ENCODE measurements at regions not wholly inside any gene's neighbourhood (a gene's known extent, or its start where the extent isn't known, plus 50 kb on each side); places are given as distances from the start of the nearest gene placed in this dataset.
"Not testable (repeated sequence)": the region's sequence is repeated elsewhere in the genome, so short reads cannot be mapped to it uniquely, and the experiment has no call there.

GRCh38 chr17:16859515-16859914 is 112.4 kb downstream of the TNFRSF13B start:
- intact Hi-C loops (cut with DNase I); H3K27me3 ChIP-seq; H3K27ac ChIP-seq; H3K4me1 ChIP-seq; DNase-seq; H3K9me3 ChIP-seq; H3K36me3 ChIP-seq; H3K4me3 ChIP-seq; ATAC-seq: not testable (repeated sequence)

GRCh38 chr17:16857746-16858145 is 114.2 kb downstream of the TNFRSF13B start:
- H3K9me3 ChIP-seq; H3K27me3 ChIP-seq; H3K27ac ChIP-seq; H3K4me3 ChIP-seq; H3K36me3 ChIP-seq; DNase-seq; intact Hi-C loops (cut with DNase I); H3K4me1 ChIP-seq; ATAC-seq: not testable (repeated sequence)

- H3K27me3 ChIP-seq; H3K9me3 ChIP-seq; ATAC-seq; H3K27ac ChIP-seq; DNase-seq; intact Hi-C loops (cut with DNase I); H3K4me1 ChIP-seq; H3K36me3 ChIP-seq; H3K4me3 ChIP-seq: not testable (repeated sequence)
These were observed 115.1 kb downstream of the TNFRSF13B start for GRCh38 chr17:16856846-16857245.

- H3K4me3 ChIP-seq; H3K27me3 ChIP-seq; H3K36me3 ChIP-seq; H3K27ac ChIP-seq; intact Hi-C loops (cut with DNase I); ATAC-seq; H3K4me1 ChIP-seq; H3K9me3 ChIP-seq; DNase-seq: not testable (repeated sequence)
These were observed 115.7 kb downstream of the TNFRSF13B start for GRCh38 chr17:16856171-16856570.

GRCh38 chr17:16854636-16855035 is 117.3 kb downstream of the TNFRSF13B start:
- H3K27ac ChIP-seq; H3K36me3 ChIP-seq; H3K9me3 ChIP-seq; H3K27me3 ChIP-seq; intact Hi-C loops (cut with DNase I); H3K4me1 ChIP-seq; DNase-seq; H3K4me3 ChIP-seq; ATAC-seq: not testable (repeated sequence)

GRCh38 chr17:16853661-16854320 is 118.1 kb downstream of the TNFRSF13B start:
- intact Hi-C loops (cut with DNase I): no loop called here
- Histone ChIP-seq H3K27ac (no peak overlapping the region), H3K9me3 (no peaks in the 10 kb centered on the region), H3K36me3 (no peaks in the 10 kb centered on the region), H3K4me3 (no peak overlapping the region), H3K4me1 (no peaks in the 10 kb centered on the region), H3K27me3 (no peaks in the 10 kb centered on the region)
- ATAC-seq (no peak), DNase-seq (no peak)
- TF ChIP-seq CTCF (IDR thresholded peaks at IDR 0.05): no peak

GRCh38 chr17:16849861-16850260 is 122.1 kb downstream of the TNFRSF13B start:
- H3K36me3 ChIP-seq; H3K27ac ChIP-seq; H3K9me3 ChIP-seq; H3K27me3 ChIP-seq; H3K4me3 ChIP-seq; H3K4me1 ChIP-seq; intact Hi-C loops (cut with DNase I); ATAC-seq: not testable (repeated sequence)
- peak; percentile 21 for DNase-seq

GRCh38 chr17:16848997-16849396 is 122.9 kb downstream of the TNFRSF13B start:
- H3K4me3 ChIP-seq; H3K9me3 ChIP-seq; H3K27ac ChIP-seq; H3K4me1 ChIP-seq; intact Hi-C loops (cut with DNase I); H3K27me3 ChIP-seq; H3K36me3 ChIP-seq; ATAC-seq: not testable (repeated sequence)
- peak; percentile 50 for DNase-seq

GRCh38 chr17:16845098-16845497 is 126.8 kb downstream of the TNFRSF13B start:
- peak; percentile 19 for DNase-seq
- intact Hi-C loops (cut with DNase I); H3K9me3 ChIP-seq; H3K27ac ChIP-seq; H3K4me3 ChIP-seq; H3K27me3 ChIP-seq; ATAC-seq; H3K4me1 ChIP-seq; H3K36me3 ChIP-seq: not testable (repeated sequence)

- not testable (repeated sequence) for DNase-seq, H3K27ac ChIP-seq
These were observed 127.2 kb downstream of the TNFRSF13B start for GRCh38 chr17:16844669-16845068.

GRCh38 chr17:16843511-16843910 is 128.4 kb downstream of the TNFRSF13B start:
- H3K36me3 ChIP-seq; intact Hi-C loops (cut with DNase I); H3K27ac ChIP-seq; H3K4me1 ChIP-seq; ATAC-seq; H3K4me3 ChIP-seq; H3K27me3 ChIP-seq; H3K9me3 ChIP-seq: not testable (repeated sequence)
- DNase-seq: peak; percentile 40

More at GRCh38 chr17:16844669-16845068, 127.2 kb downstream of the TNFRSF13B start:
- H3K9me3 ChIP-seq; ATAC-seq; H3K4me1 ChIP-seq; intact Hi-C loops (cut with DNase I); H3K27me3 ChIP-seq; H3K4me3 ChIP-seq; H3K36me3 ChIP-seq: not testable (repeated sequence)

GRCh38 chr17:16842346-16842745 is 129.6 kb downstream of the TNFRSF13B start:
- H3K27ac ChIP-seq; intact Hi-C loops (cut with DNase I); H3K36me3 ChIP-seq; H3K4me3 ChIP-seq; H3K4me1 ChIP-seq; ATAC-seq; H3K9me3 ChIP-seq; H3K27me3 ChIP-seq: not testable (repeated sequence)
- peak; percentile 3 for DNase-seq

GRCh38 chr17:16841896-16842295 is 130.0 kb downstream of the TNFRSF13B start:
- H3K9me3 ChIP-seq; intact Hi-C loops (cut with DNase I); H3K36me3 ChIP-seq; ATAC-seq; H3K27me3 ChIP-seq; H3K27ac ChIP-seq; H3K4me1 ChIP-seq; H3K4me3 ChIP-seq: not testable (repeated sequence)
- DNase-seq: peak; percentile 44

GRCh38 chr17:16840219-16840618 is 131.7 kb downstream of the TNFRSF13B start:
- H3K4me1 ChIP-seq; H3K27me3 ChIP-seq; DNase-seq; H3K4me3 ChIP-seq; H3K9me3 ChIP-seq; H3K36me3 ChIP-seq; H3K27ac ChIP-seq; intact Hi-C loops (cut with DNase I): not testable (repeated sequence)
- peak; percentile 37 for ATAC-seq

All from upper lobe of right lung (tissue), 1 donor.